ENCODE measurements at regions not wholly inside any gene's neighbourhood (a gene's known extent, or its start where the extent isn't known, plus 50 kb on each side); places are given as distances from the start of the nearest gene placed in this dataset.

- TF ChIP-seq CTCF (IDR thresholded peaks at IDR 0.05) (no peak), POLR2A (IDR thresholded peaks at IDR 0.05) (no peak)
Measured at GRCh38 chr4:180103794-180104193, 2139.4 kb upstream of the TENM3 start.
